Astrocyte (in vitro differentiated cells and primary cell): ENCODE measurements at regions not wholly inside any gene's neighbourhood (a gene's known extent, or its start where the extent isn't known, plus 50 kb on each side); places are given as distances from the start of the nearest gene placed in this dataset.

Experiments
- EZH2 ChIP-seq: IDR thresholded peaks from 2 replicates; pipeline ENCODE4 v1.6.1; 2012; ENCODE audit warnings: mild to moderate bottlenecking, low read length, inconsistent platforms; ENCODE audit not compliant: insufficient read depth
- TF ChIP-seq, protein P1 (sequence below): IDR thresholded peaks from 2 replicates; pipeline ENCODE4 v1.5.1; 2011; ENCODE audit warnings: low read depth, mild to moderate bottlenecking, inconsistent platforms, low read length, moderate library complexity; ENCODE audit not compliant: insufficient read depth

DNA sequence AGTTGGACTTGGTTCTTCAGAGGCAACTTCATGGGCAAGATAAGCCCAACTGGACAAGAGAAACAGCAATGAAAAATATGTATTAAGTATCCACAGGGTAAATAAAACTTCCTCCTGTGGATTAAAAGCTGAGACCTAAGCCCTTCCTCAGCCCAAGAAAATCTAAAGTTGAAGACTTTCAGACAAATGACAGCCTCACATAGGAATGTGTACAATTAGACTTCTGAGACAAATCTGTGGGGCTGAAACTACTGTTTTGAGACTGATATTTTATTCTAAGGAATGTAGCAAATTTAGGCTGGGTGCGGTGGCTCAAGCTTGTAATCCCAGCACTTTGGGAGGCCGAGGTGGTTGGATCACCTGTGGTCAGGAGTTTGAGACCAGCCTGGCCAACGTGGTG is 74.2 kb upstream of the IL12A start:
- TF ChIP-seq, protein P1, sequence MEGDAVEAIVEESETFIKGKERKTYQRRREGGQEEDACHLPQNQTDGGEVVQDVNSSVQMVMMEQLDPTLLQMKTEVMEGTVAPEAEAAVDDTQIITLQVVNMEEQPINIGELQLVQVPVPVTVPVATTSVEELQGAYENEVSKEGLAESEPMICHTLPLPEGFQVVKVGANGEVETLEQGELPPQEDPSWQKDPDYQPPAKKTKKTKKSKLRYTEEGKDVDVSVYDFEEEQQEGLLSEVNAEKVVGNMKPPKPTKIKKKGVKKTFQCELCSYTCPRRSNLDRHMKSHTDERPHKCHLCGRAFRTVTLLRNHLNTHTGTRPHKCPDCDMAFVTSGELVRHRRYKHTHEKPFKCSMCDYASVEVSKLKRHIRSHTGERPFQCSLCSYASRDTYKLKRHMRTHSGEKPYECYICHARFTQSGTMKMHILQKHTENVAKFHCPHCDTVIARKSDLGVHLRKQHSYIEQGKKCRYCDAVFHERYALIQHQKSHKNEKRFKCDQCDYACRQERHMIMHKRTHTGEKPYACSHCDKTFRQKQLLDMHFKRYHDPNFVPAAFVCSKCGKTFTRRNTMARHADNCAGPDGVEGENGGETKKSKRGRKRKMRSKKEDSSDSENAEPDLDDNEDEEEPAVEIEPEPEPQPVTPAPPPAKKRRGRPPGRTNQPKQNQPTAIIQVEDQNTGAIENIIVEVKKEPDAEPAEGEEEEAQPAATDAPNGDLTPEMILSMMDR: no peak
- no peak for TF ChIP-seq EZH2
